ENCODE measurements at regions not wholly inside any gene's neighbourhood (a gene's known extent, or its start where the extent isn't known, plus 50 kb on each side); places are given as distances from the start of the nearest gene placed in this dataset.

DNA sequence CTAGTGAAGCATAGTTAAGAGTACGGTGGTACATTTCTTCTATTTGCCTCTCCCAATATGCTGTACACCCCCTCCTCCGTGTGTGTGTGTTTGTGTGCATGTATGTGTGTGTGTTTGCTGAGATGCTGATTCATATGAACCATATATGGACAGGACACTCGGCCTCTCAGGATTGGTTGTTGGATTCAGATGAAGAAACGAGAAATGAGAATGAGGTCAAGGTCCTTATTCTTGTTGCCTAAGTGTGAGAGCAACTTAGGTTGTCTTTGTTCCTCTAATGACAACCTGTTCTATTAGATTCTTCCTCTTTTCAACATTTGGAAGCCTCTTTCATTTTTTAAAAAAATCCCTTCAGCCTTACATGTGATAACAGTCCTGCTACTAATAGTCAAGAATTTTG is 1387.6 kb downstream of the STIM2 start:
- TF ChIP-seq, protein P1, sequence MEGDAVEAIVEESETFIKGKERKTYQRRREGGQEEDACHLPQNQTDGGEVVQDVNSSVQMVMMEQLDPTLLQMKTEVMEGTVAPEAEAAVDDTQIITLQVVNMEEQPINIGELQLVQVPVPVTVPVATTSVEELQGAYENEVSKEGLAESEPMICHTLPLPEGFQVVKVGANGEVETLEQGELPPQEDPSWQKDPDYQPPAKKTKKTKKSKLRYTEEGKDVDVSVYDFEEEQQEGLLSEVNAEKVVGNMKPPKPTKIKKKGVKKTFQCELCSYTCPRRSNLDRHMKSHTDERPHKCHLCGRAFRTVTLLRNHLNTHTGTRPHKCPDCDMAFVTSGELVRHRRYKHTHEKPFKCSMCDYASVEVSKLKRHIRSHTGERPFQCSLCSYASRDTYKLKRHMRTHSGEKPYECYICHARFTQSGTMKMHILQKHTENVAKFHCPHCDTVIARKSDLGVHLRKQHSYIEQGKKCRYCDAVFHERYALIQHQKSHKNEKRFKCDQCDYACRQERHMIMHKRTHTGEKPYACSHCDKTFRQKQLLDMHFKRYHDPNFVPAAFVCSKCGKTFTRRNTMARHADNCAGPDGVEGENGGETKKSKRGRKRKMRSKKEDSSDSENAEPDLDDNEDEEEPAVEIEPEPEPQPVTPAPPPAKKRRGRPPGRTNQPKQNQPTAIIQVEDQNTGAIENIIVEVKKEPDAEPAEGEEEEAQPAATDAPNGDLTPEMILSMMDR (IDR thresholded peaks at IDR 0.05; ENCODE audit: low read depth, low read length, poor library complexity, severe bottlenecking), result no peak
- no peak for TF ChIP-seq EZH2phosphoT487 (IDR thresholded peaks at IDR 0.05; ENCODE audit: borderline replicate concordance, low read length)

All from DOHH2 (cell line).